ENCODE measurements at regions not wholly inside any gene's neighbourhood (a gene's known extent, or its start where the extent isn't known, plus 50 kb on each side); places are given as distances from the start of the nearest gene placed in this dataset.

GRCh38 chr2:235352541-235352940 lies 141.3 kb upstream of the AGAP1 start:
- H3K4me3 ChIP-seq (ENCODE audit: low read length), result no peak overlapping the region
- no peaks in the 10 kb centered on the region for H3K9me3 ChIP-seq (ENCODE audit: control insufficient read depth, insufficient read depth, low read length)
- H3K27ac ChIP-seq (ENCODE audit: low read depth, low read length), result no peak overlapping the region
- H3K79me2 ChIP-seq (ENCODE audit: control insufficient read depth, low read length), result no peaks in the 10 kb centered on the region
- no peak for TF ChIP-seq CTCF (IDR thresholded peaks at IDR 0.05; ENCODE audit: low read depth, low read length, poor library complexity, severe bottlenecking)
- TF ChIP-seq EZH2phosphoT487 (IDR thresholded peaks at IDR 0.05; ENCODE audit: borderline replicate concordance, low read length), result no peak
- no peaks in the 10 kb centered on the region for H3K4me1 ChIP-seq (ENCODE audit: control insufficient read depth, low read length)
- no peaks in the 10 kb centered on the region for H4K20me1 ChIP-seq (ENCODE audit: control insufficient read depth, insufficient read depth, low read depth, low read length)
- no peaks in the 10 kb centered on the region for H3K36me3 ChIP-seq (ENCODE audit: control insufficient read depth, low read length)
- no peak overlapping the region for H3K4me2 ChIP-seq (ENCODE audit: low read length)
- no peaks in the 10 kb centered on the region for H3K9me2 ChIP-seq (replicated peaks; ENCODE audit: control insufficient read depth, low read length)
- no peaks in the 10 kb centered on the region for H3K27me3 ChIP-seq (ENCODE audit: control insufficient read depth, low read length)
- no peaks in the 10 kb centered on the region for H3F3A ChIP-seq (ENCODE audit: control insufficient read depth, insufficient read depth)

- H3K27me3 ChIP-seq (ENCODE audit: control insufficient read depth, low read length), result no peaks in the 10 kb centered on the region
- no peak overlapping the region for H3K4me3 ChIP-seq (ENCODE audit: low read length)
- H3K4me1 ChIP-seq (ENCODE audit: control insufficient read depth, low read length), result no peaks in the 10 kb centered on the region
- no peak for TF ChIP-seq CTCF (IDR thresholded peaks at IDR 0.05; ENCODE audit: low read depth, low read length, poor library complexity, severe bottlenecking)
- TF ChIP-seq EZH2phosphoT487 (IDR thresholded peaks at IDR 0.05; ENCODE audit: borderline replicate concordance, low read length), result no peak
- no peaks in the 10 kb centered on the region for H3F3A ChIP-seq (ENCODE audit: control insufficient read depth, insufficient read depth)
- no peak overlapping the region for H3K4me2 ChIP-seq (ENCODE audit: low read length)
- no peak overlapping the region for H3K27ac ChIP-seq (ENCODE audit: low read depth, low read length)
- H3K79me2 ChIP-seq (ENCODE audit: control insufficient read depth, low read length), result no peaks in the 10 kb centered on the region
- H4K20me1 ChIP-seq (ENCODE audit: control insufficient read depth, insufficient read depth, low read depth, low read length), result no peaks in the 10 kb centered on the region
- H3K9me2 ChIP-seq (replicated peaks; ENCODE audit: control insufficient read depth, low read length), result no peaks in the 10 kb centered on the region
- H3K36me3 ChIP-seq (ENCODE audit: control insufficient read depth, low read length), result no peaks in the 10 kb centered on the region
- no peaks in the 10 kb centered on the region for H3K9me3 ChIP-seq (ENCODE audit: control insufficient read depth, insufficient read depth, low read length)
Measured at GRCh38 chr2:235357881-235358280, 136.0 kb upstream of the AGAP1 start.

GRCh38 chr2:235358981-235359471 lies 134.8 kb upstream of the AGAP1 start:
- Histone ChIP-seq H3K4me2 (ENCODE audit: low read length) (no peak overlapping the region), H3K36me3 (ENCODE audit: control insufficient read depth, low read length) (no peaks in the 10 kb centered on the region), H3K4me1 (ENCODE audit: control insufficient read depth, low read length) (no peaks in the 10 kb centered on the region), H3K27me3 (ENCODE audit: control insufficient read depth, low read length) (no peaks in the 10 kb centered on the region), H4K20me1 (ENCODE audit: control insufficient read depth, insufficient read depth, low read depth, low read length) (no peaks in the 10 kb centered on the region), H3K79me2 (ENCODE audit: control insufficient read depth, low read length) (no peaks in the 10 kb centered on the region), H3F3A (ENCODE audit: control insufficient read depth, insufficient read depth) (no peaks in the 10 kb centered on the region), H3K4me3 (ENCODE audit: low read length) (no peak overlapping the region), H3K27ac (ENCODE audit: low read depth, low read length) (no peak overlapping the region), H3K9me2 (replicated peaks; ENCODE audit: control insufficient read depth, low read length) (no peaks in the 10 kb centered on the region), H3K9me3 (ENCODE audit: control insufficient read depth, insufficient read depth, low read length) (no peaks in the 10 kb centered on the region)
- TF ChIP-seq EZH2phosphoT487 (IDR thresholded peaks at IDR 0.05; ENCODE audit: borderline replicate concordance, low read length) (no peak), CTCF (IDR thresholded peaks at IDR 0.05; ENCODE audit: low read depth, low read length, poor library complexity, severe bottlenecking) (no peak)

Measured in DOHH2 (cell line).